Vagina (tissue), 2 donors: ENCODE measurements at regions not wholly inside any gene's neighbourhood (a gene's known extent, or its start where the extent isn't known, plus 50 kb on each side); places are given as distances from the start of the nearest gene placed in this dataset.
"Not testable (repeated sequence)": the region's sequence is repeated elsewhere in the genome, so short reads cannot be mapped to it uniquely, and the experiment has no call there.

Source experiments
- DNase-seq, 2 donors: peaks; one replicate each; pipeline ENCODE4 v3.0.0-alpha.2; 2017; ENCODE audit errors: extremely low spot score in 2 of 2
- H3K27ac ChIP-seq: fragments of 200-600 bp; sonication (generic); one replicate; pipeline ENCODE4 v1.5.1; 2019
- H3K27me3 ChIP-seq: fragments of 200-600 bp; sonication (generic); one replicate; pipeline ENCODE4 v1.5.1; 2019
- H3K36me3 ChIP-seq, 2 donors: fragments of 200-600 bp; sonication (generic); one replicate each; pipeline ENCODE4 v1.5.1; 2017 to 2019
- H3K4me1 ChIP-seq: fragments of 200-600 bp; sonication (generic); one replicate; pipeline ENCODE4 v1.5.1; 2019
- H3K4me3 ChIP-seq, 2 donors: fragments of 200-600 bp; sonication (generic); 1 replicate in 1 of 2; 2 replicates in 1 of 2; pipeline ENCODE4 v1.5.1; 2016 to 2019
- H3K9me3 ChIP-seq: fragments of 200-600 bp; sonication (generic); one replicate; pipeline ENCODE4 v1.5.1; 2019
- CTCF ChIP-seq, 3 experiments: fragments of 450-650 bp in 2 of 3; fragments of 200-600 bp in 1 of 3; sonication (generic) in 1 of 3; IDR thresholded peaks; one replicate each; pipeline ENCODE4 v1.5.1; 2017 to 2019; ENCODE audit warnings: antibody characterized with exemption in 3 of 3, mild to moderate bottlenecking in 2 of 3, moderate library complexity in 2 of 3
- POLR2A ChIP-seq, 2 donors: fragments of 450-650 bp; IDR thresholded peaks; one replicate each; pipeline ENCODE4 v1.6.1; 2017; ENCODE audit warnings: antibody characterized with exemption in 2 of 2, mild to moderate bottlenecking in 2 of 2, moderate library complexity in 2 of 2
- POLR2AphosphoS5 ChIP-seq, 2 donors: sonication (generic); formaldehyde crosslinking; IDR thresholded peaks; one replicate each; pipeline ENCODE4 v1.9.0; 2017; ENCODE audit warnings: antibody characterized with exemption in 2 of 2, mild to moderate bottlenecking in 2 of 2, low read depth in 1 of 2; ENCODE audit not compliant: insufficient read depth in 1 of 2
- intact Hi-C: fragments of 100-400 bp; cut with DNase I; formaldehyde crosslinking; loops from one replicate; pipeline ENCODE4 v1.15.1; 2023

- DNase-seq, intact Hi-C loops, H3K27me3 ChIP-seq, H3K36me3 ChIP-seq, H3K27ac ChIP-seq, H3K4me1 ChIP-seq, H3K4me3 ChIP-seq, H3K9me3 ChIP-seq: not testable (repeated sequence)
Observed at GRCh38 chr9:40939888-40940209, 188.6 kb downstream of the FOXD4L6 start.

DNA sequence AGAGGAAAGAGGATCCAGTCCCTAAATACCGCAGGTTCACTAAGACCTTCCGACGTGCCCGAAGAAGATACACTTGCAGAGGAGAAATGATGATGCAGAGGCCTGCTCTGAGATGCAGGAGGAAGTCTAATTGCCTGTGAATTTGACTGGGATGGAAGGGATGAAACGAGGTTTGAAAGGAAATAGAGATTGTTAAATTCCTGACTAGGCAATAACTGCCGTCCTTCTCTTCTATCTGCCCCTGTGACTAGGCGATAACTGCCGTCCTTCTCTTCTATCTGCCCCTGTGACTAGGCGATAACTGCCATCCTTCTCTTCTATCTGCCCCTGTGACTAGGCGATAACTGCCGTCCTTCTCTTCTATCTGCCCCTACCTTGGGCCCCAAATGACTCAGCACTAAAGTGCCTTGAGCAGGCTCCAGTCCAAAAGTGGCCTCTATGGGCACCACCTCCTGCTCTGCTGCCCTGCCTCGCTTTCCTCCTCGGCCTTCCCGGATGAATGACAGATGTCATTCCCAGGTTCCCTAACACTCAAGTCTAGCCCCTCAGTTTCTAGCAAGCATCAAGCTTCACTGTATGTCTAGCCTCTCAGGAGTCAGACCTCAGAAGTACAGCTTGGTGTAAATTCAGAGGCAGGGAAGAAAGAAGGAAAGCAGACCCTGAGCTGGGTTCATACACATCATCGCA is 189.1 kb downstream of the FOXD4L6 start:
- H3K27ac ChIP-seq, H3K27me3 ChIP-seq, H3K4me1 ChIP-seq, H3K36me3 ChIP-seq, H3K4me3 ChIP-seq, DNase-seq, H3K9me3 ChIP-seq, intact Hi-C loops: not testable (repeated sequence)

- no peaks in the 10 kb centered on the region for H3K27me3 ChIP-seq
- no peaks in the 10 kb centered on the region for H3K4me1 ChIP-seq
- intact Hi-C loops = no loop called here
- TF ChIP-seq CTCF (IDR thresholded peaks at IDR 0.05) = no peak
- no peak for TF ChIP-seq POLR2A (IDR thresholded peaks at IDR 0.05)
- no peak for TF ChIP-seq POLR2AphosphoS5 (IDR thresholded peaks at IDR 0.05; ENCODE audit: insufficient read depth in 1 of 2, low read depth in 1 of 2)
- H3K9me3 ChIP-seq = no peaks in the 10 kb centered on the region
- no peak overlapping the region for H3K4me3 ChIP-seq
- no peaks in the 10 kb centered on the region for H3K36me3 ChIP-seq
- no peak overlapping the region for H3K27ac ChIP-seq
- DNase-seq = peak in 1 of 2 donors; percentile 81
Observed at GRCh38 chr9:40935336-40935735, 193.1 kb downstream of the FOXD4L6 start.

GRCh38 chr9:40934480-40934879 is 194.0 kb downstream of the FOXD4L6 start:
- H3K27me3 ChIP-seq, H3K4me1 ChIP-seq, H3K36me3 ChIP-seq, H3K9me3 ChIP-seq, H3K4me3 ChIP-seq, H3K27ac ChIP-seq, intact Hi-C loops: not testable (repeated sequence)
- DNase-seq = peak in 1 of 2 donors; percentile 85

GRCh38 chr9:40930426-40930825 is 198.1 kb downstream of the FOXD4L6 start:
- H3K36me3 ChIP-seq, H3K4me3 ChIP-seq, H3K27ac ChIP-seq, intact Hi-C loops, H3K27me3 ChIP-seq, H3K4me1 ChIP-seq: not testable (repeated sequence)
- DNase-seq = peak in 1 of 2 donors; percentile 52
- H3K9me3 ChIP-seq = peaks cover 41% of the 10 kb centered on the region

DNA sequence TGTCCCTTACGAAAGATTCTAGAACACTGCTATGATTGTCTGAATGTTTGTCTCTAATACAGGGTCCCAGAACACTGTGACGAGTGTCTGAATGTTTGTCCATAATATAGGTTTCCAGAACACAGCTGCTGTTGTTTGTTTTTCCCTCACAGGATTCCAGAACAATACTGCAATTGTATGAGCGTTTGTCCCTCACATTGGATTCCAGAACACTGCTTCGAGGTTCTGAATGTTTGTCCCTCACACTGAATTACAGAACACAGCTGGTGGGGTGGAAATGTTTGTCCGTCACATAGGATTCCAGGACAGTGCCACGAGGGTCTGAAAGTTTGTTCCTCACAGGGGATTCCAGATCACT is 199.0 kb downstream of the FOXD4L6 start:
- intact Hi-C loops, H3K36me3 ChIP-seq, H3K4me3 ChIP-seq, H3K4me1 ChIP-seq, H3K27ac ChIP-seq, DNase-seq, H3K27me3 ChIP-seq: not testable (repeated sequence)
- H3K9me3 ChIP-seq = peaks cover 48% of the 10 kb centered on the region

DNA sequence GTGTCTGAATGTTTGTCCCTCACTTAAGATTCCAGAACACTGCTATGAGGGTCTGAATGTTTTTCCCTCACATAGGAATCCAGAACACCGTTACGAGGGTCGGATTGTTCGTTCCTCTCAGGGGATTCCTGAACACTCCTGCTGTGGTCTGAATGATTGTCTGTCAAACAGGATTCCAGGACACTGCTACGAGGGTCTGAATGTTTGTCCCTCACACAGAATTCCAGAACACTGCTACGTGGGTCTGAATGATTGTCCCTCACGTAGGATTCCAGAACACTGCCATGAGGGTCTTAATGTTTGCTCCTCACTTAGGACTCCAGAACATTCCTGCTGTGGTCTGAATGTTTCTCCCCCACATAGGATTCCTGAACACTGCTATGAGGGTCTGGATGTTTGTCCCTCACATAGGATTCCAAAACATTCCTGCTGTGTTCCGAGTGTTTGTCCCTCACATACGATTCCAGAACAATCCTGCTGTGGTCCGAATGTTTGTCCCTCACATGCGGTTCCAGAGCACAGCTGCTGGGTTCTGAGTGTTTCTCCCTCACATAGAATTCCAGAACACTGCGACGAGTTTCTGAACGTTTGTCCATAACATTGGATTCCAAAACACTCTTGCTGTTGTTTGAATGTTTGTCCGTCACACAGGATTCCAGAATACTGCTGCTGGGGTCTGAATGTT is 199.5 kb downstream of the FOXD4L6 start:
- no peaks in the 10 kb centered on the region for H3K27me3 ChIP-seq
- TF ChIP-seq POLR2A (IDR thresholded peaks at IDR 0.05) (no peak), CTCF (IDR thresholded peaks at IDR 0.05) (no peak), POLR2AphosphoS5 (IDR thresholded peaks at IDR 0.05; ENCODE audit: insufficient read depth in 1 of 2, low read depth in 1 of 2) (no peak)
- no peak overlapping the region for H3K27ac ChIP-seq
- DNase-seq = peak; percentile 87 to 95
- no peaks in the 10 kb centered on the region for H3K4me1 ChIP-seq
- H3K9me3 ChIP-seq = peaks cover 53% of the 10 kb centered on the region
- peaks cover 0 to 5% of the 10 kb centered on the region in 2 donors for H3K36me3 ChIP-seq
- intact Hi-C loops = no loop called here
- no peak overlapping the region for H3K4me3 ChIP-seq
